Neural cell (in vitro differentiated cells): ENCODE measurements at regions not wholly inside any gene's neighbourhood (a gene's known extent, or its start where the extent isn't known, plus 50 kb on each side); places are given as distances from the start of the nearest gene placed in this dataset.

Source experiments
- CTCF ChIP-seq: fragments of 450-650 bp; IDR thresholded peaks from 2 replicates; pipeline ENCODE4 v1.5.1; 2014; ENCODE audit warnings: antibody characterized with exemption, mild to moderate bottlenecking, moderate library complexity; ENCODE audit not compliant: poor library complexity, severe bottlenecking
- EP300 ChIP-seq: fragments of 450-650 bp; conservative IDR thresholded peaks from 2 replicates; pipeline ENCODE4 v1.6.1; 2014; ENCODE audit warnings: antibody characterized with exemption, mild to moderate bottlenecking, moderate library complexity; ENCODE audit not compliant: poor library complexity, severe bottlenecking
- EZH2 ChIP-seq: fragments of 200-600, 300-800 bp; shearing (Covaris generic), sonication (generic); IDR thresholded peaks from 2 replicates; pipeline ENCODE4 v1.6.1; 2014; ENCODE audit warnings: antibody characterized with exemption, low read length, borderline replicate concordance, mild to moderate bottlenecking; ENCODE audit not compliant: insufficient read depth, poor library complexity, severe bottlenecking
- MXI1 ChIP-seq: fragments of 450-650 bp; conservative IDR thresholded peaks from 2 replicates; pipeline ENCODE4 v1.6.1; 2014; ENCODE audit warnings: antibody characterized with exemption, mild to moderate bottlenecking; ENCODE audit not compliant: poor library complexity, severe bottlenecking
- POLR2AphosphoS5 ChIP-seq: IDR thresholded peaks from 2 replicates; pipeline ENCODE4 v1.6.1; 2012
- REST ChIP-seq: IDR thresholded peaks from 2 replicates; pipeline ENCODE4 v1.6.1; 2012; ENCODE audit warnings: borderline replicate concordance
- SMC3 ChIP-seq: fragments of 450-650 bp; conservative IDR thresholded peaks from 2 replicates; pipeline ENCODE4 v1.6.1; 2014; ENCODE audit warnings: antibody characterized with exemption, mild to moderate bottlenecking, moderate library complexity; ENCODE audit not compliant: poor library complexity
- TAF1 ChIP-seq: IDR thresholded peaks from 2 replicates; pipeline ENCODE4 v1.6.1; 2012; ENCODE audit warnings: low read depth

- TF ChIP-seq CTCF (no peak), POLR2AphosphoS5 (no peak), REST (no peak), EZH2 (no peak), EP300 (no peak), MXI1 (no peak), SMC3 (no peak), TAF1 (no peak)
Measured at GRCh38 chr2:61733563-61733962, 120.3 kb downstream of the FAM161A start.
